ENCODE measurements at regions not wholly inside any gene's neighbourhood (a gene's known extent, or its start where the extent isn't known, plus 50 kb on each side); places are given as distances from the start of the nearest gene placed in this dataset.

- 91% methylated on average over 9 of the region's 13 CpGs for WGBS (ENCODE audit: insufficient coverage)
- no peak overlapping the region for H3K27ac ChIP-seq (ENCODE audit: low read length)
- H3K27me3 Mint-ChIP-seq, result no peaks in the 10 kb centered on the region
Observed at GRCh38 chr11:88433536-88434230, 96.1 kb upstream of the CTSC start.

GRCh38 chr11:88431675-88432341, 94.3 kb upstream of the CTSC start:
- peaks cover 0 to 8% (median 0%) of the 10 kb centered on the region in 3 donors for H3K4me1 Mint-ChIP-seq
- CTCF ChIA-PET, result interaction anchor here in 1 of 2 donors (0.7 to 1.3 kb wide), 2 partner anchors 18 to 49 kb away, joined by 3 read pairs; no protein-coding TSS in a partner anchor
- no peak for ATAC-seq (replicated peaks in 1 of 4)
- Histone ChIP-seq H3K27ac (ENCODE audit: low read length) (no peak overlapping the region), H3K4me3 (ENCODE audit: control insufficient read depth in 1 of 2, extremely low read depth in 1 of 2, low read length in 1 of 2) (no peak overlapping the region), H3K27me3 (replicated peaks in 1 of 2; ENCODE audit: control insufficient read depth in 2 of 2, extremely low read depth in 1 of 2, insufficient read depth in 2 of 2, low read length in 1 of 2) (no peaks in the 10 kb centered on the region), H3K4me1 (ENCODE audit: control insufficient read depth in 1 of 2, extremely low read depth in 1 of 2, insufficient read depth in 2 of 2, low read length in 2 of 2) (no peaks in the 10 kb centered on the region), H3K9me3 (no peaks in the 10 kb centered on the region), H3K36me3 (ENCODE audit: control insufficient read depth in 2 of 2, extremely low read depth in 1 of 2, insufficient read depth in 1 of 2, low read length in 1 of 2) (no peaks in the 10 kb centered on the region)
- H3K27ac Mint-ChIP-seq, result no peak overlapping the region
- peaks cover 2% of the 10 kb centered on the region for H3K36me3 Mint-ChIP-seq
- no peak for DNase-seq
- WGBS (ENCODE audit: insufficient coverage), result 91% methylated on average over 5 of the region's 9 CpGs
- POLR2A ChIA-PET, result interaction anchor here in 1 of 2 donors (0.6 kb wide), 1 partner anchor 1649 kb away, joined by 3 read pairs; no protein-coding TSS in a partner anchor
- H3K9me3 Mint-ChIP-seq, result peaks cover 0 to 3% (median 2%) of the 10 kb centered on the region in 3 donors
- H3K27me3 Mint-ChIP-seq, result no peaks in the 10 kb centered on the region
- no peak overlapping the region for H3K4me3 Mint-ChIP-seq

More at GRCh38 chr11:88433536-88434230, 96.1 kb upstream of the CTSC start:
- peaks cover 0 to 8% (median 0%) of the 10 kb centered on the region in 3 donors for H3K4me1 Mint-ChIP-seq
- ATAC-seq (replicated peaks in 1 of 4) (no peak), DNase-seq (no peak)
- ChIA-PET CTCF (no interaction called here), POLR2A (interaction anchor here in 1 of 2 donors (0.7 kb wide), 1 partner anchor 383 kb away, joined by 3 read pairs; no protein-coding TSS in a partner anchor)
- Histone ChIP-seq H3K27me3 (replicated peaks in 1 of 2; ENCODE audit: control insufficient read depth in 2 of 2, extremely low read depth in 1 of 2, insufficient read depth in 2 of 2, low read length in 1 of 2) (no peaks in the 10 kb centered on the region), H3K4me3 (ENCODE audit: control insufficient read depth in 1 of 2, extremely low read depth in 1 of 2, low read length in 1 of 2) (no peak overlapping the region), H3K4me1 (ENCODE audit: control insufficient read depth in 1 of 2, extremely low read depth in 1 of 2, insufficient read depth in 2 of 2, low read length in 2 of 2) (no peaks in the 10 kb centered on the region), H3K9me3 (no peaks in the 10 kb centered on the region), H3K36me3 (ENCODE audit: control insufficient read depth in 2 of 2, extremely low read depth in 1 of 2, insufficient read depth in 1 of 2, low read length in 1 of 2) (no peaks in the 10 kb centered on the region)
- peaks cover 4% of the 10 kb centered on the region for H3K36me3 Mint-ChIP-seq
- no peak overlapping the region for H3K27ac Mint-ChIP-seq
- H3K4me3 Mint-ChIP-seq, result no peak overlapping the region
- H3K9me3 Mint-ChIP-seq, result peaks cover 0 to 5% (median 2%) of the 10 kb centered on the region in 3 donors

- ATAC-seq (replicated peaks in 1 of 4), result no peak
- Histone ChIP-seq H3K27me3 (replicated peaks in 1 of 2; ENCODE audit: control insufficient read depth in 2 of 2, extremely low read depth in 1 of 2, insufficient read depth in 2 of 2, low read length in 1 of 2) (no peaks in the 10 kb centered on the region), H3K4me1 (ENCODE audit: control insufficient read depth in 1 of 2, extremely low read depth in 1 of 2, insufficient read depth in 2 of 2, low read length in 2 of 2) (peaks cover 3 to 9% of the 10 kb centered on the region in 2 experiments), H3K27ac (ENCODE audit: low read length) (no peak overlapping the region), H3K36me3 (ENCODE audit: control insufficient read depth in 2 of 2, extremely low read depth in 1 of 2, insufficient read depth in 1 of 2, low read length in 1 of 2) (no peaks in the 10 kb centered on the region), H3K4me3 (ENCODE audit: control insufficient read depth in 1 of 2, extremely low read depth in 1 of 2, low read length in 1 of 2) (no peak overlapping the region), H3K9me3 (no peaks in the 10 kb centered on the region)
- no peak overlapping the region for H3K27ac Mint-ChIP-seq
- no peaks in the 10 kb centered on the region for H3K9me3 Mint-ChIP-seq
- H3K36me3 Mint-ChIP-seq, result no peaks in the 10 kb centered on the region
- no peaks in the 10 kb centered on the region for H3K27me3 Mint-ChIP-seq
- 89% methylated on average over 1 of the region's 1 CpG for WGBS (ENCODE audit: insufficient coverage)
- POLR2A ChIA-PET, result no interaction called here
- H3K4me1 Mint-ChIP-seq, result peaks cover 11 to 17% (median 12%) of the 10 kb centered on the region in 3 donors
- CTCF ChIA-PET, result no interaction called here
- H3K4me3 Mint-ChIP-seq, result no peak overlapping the region
- DNase-seq, result no peak
Observed at GRCh38 chr11:88428959-88429358, 91.4 kb upstream of the CTSC start.

- Mint-ChIP-seq H3K36me3 (no peaks in the 10 kb centered on the region), H3K4me3 (no peak overlapping the region), H3K9me3 (no peaks in the 10 kb centered on the region), H3K27me3 (no peaks in the 10 kb centered on the region), H3K4me1 (peaks cover 10 to 17% (median 14%) of the 10 kb centered on the region in 3 donors), H3K27ac (no peak overlapping the region)
- POLR2A ChIA-PET, result no interaction called here
- Histone ChIP-seq H3K27ac (ENCODE audit: low read length) (no peak overlapping the region), H3K27me3 (replicated peaks in 1 of 2; ENCODE audit: control insufficient read depth in 2 of 2, extremely low read depth in 1 of 2, insufficient read depth in 2 of 2, low read length in 1 of 2) (no peaks in the 10 kb centered on the region), H3K4me3 (ENCODE audit: control insufficient read depth in 1 of 2, extremely low read depth in 1 of 2, low read length in 1 of 2) (no peak overlapping the region), H3K4me1 (ENCODE audit: control insufficient read depth in 1 of 2, extremely low read depth in 1 of 2, insufficient read depth in 2 of 2, low read length in 2 of 2) (peaks cover 4 to 9% of the 10 kb centered on the region in 2 experiments), H3K9me3 (no peaks in the 10 kb centered on the region), H3K36me3 (ENCODE audit: control insufficient read depth in 2 of 2, extremely low read depth in 1 of 2, insufficient read depth in 1 of 2, low read length in 1 of 2) (no peaks in the 10 kb centered on the region)
- ATAC-seq (replicated peaks in 1 of 4), result no peak
- CTCF ChIA-PET, result no interaction called here
- WGBS (ENCODE audit: insufficient coverage), result no CpG with 5 or more reads among the region's 2 CpGs
- DNase-seq, result no peak
Observed at GRCh38 chr11:88427719-88428118, 90.2 kb upstream of the CTSC start.

GRCh38 chr11:88424881-88425280, 87.3 kb upstream of the CTSC start:
- DNase-seq (no peak), ATAC-seq (replicated peaks in 1 of 4) (peak in 3 of 4 experiments; percentile 33 to 40 (median 34))
- Mint-ChIP-seq H3K9me3 (no peaks in the 10 kb centered on the region), H3K27ac (peak overlapping the region; percentile 14 to 65), H3K4me3 (peak overlapping the region in 1 of 3 donors; percentile 16), H3K27me3 (no peaks in the 10 kb centered on the region), H3K4me1 (peaks cover 32 to 41% (median 34%) of the 10 kb centered on the region in 3 donors), H3K36me3 (no peaks in the 10 kb centered on the region)
- WGBS (ENCODE audit: insufficient coverage), result 72% methylated on average over 5 of the region's 6 CpGs
- Histone ChIP-seq H3K27me3 (replicated peaks in 1 of 2; ENCODE audit: control insufficient read depth in 2 of 2, extremely low read depth in 1 of 2, insufficient read depth in 2 of 2, low read length in 1 of 2) (no peaks in the 10 kb centered on the region), H3K9me3 (no peaks in the 10 kb centered on the region), H3K36me3 (ENCODE audit: control insufficient read depth in 2 of 2, extremely low read depth in 1 of 2, insufficient read depth in 1 of 2, low read length in 1 of 2) (no peaks in the 10 kb centered on the region), H3K4me1 (ENCODE audit: control insufficient read depth in 1 of 2, extremely low read depth in 1 of 2, insufficient read depth in 2 of 2, low read length in 2 of 2) (peaks cover 19% of the 10 kb centered on the region in 2 experiments), H3K27ac (ENCODE audit: low read length) (no peak overlapping the region), H3K4me3 (ENCODE audit: control insufficient read depth in 1 of 2, extremely low read depth in 1 of 2, low read length in 1 of 2) (no peak overlapping the region)
- ChIA-PET CTCF (no interaction called here), POLR2A (interaction anchor here in 1 of 2 donors (0.5 kb wide), 1 partner anchor 322 kb away, joined by 4 read pairs; no protein-coding TSS in a partner anchor)

- peak in 3 of 4 experiments; percentile 50 to 75 (median 56) for ATAC-seq (replicated peaks in 1 of 4)
- Mint-ChIP-seq H3K4me1 (peaks cover 39 to 60% (median 44%) of the 10 kb centered on the region in 3 donors), H3K27me3 (no peaks in the 10 kb centered on the region), H3K4me3 (peak overlapping the region in 2 of 3 donors; percentile 3 to 14), H3K27ac (peak overlapping the region; percentile 47 to 76), H3K36me3 (no peaks in the 10 kb centered on the region), H3K9me3 (no peaks in the 10 kb centered on the region)
- peak overlapping the region; percentile 9 for H3K27ac ChIP-seq (ENCODE audit: low read length)
- no peaks in the 10 kb centered on the region for H3K27me3 ChIP-seq (replicated peaks in 1 of 2; ENCODE audit: control insufficient read depth in 2 of 2, extremely low read depth in 1 of 2, insufficient read depth in 2 of 2, low read length in 1 of 2)
- WGBS (ENCODE audit: insufficient coverage), result 0% methylated on average over 1 of the region's 1 CpG
- H3K9me3 ChIP-seq, result no peaks in the 10 kb centered on the region
- DNase-seq, result peak in 2 of 35 experiments; percentile 8 to 30
- H3K4me1 ChIP-seq (ENCODE audit: control insufficient read depth in 1 of 2, extremely low read depth in 1 of 2, insufficient read depth in 2 of 2, low read length in 2 of 2), result peaks cover 19 to 25% of the 10 kb centered on the region in 2 experiments
- no peak overlapping the region for H3K4me3 ChIP-seq (ENCODE audit: control insufficient read depth in 1 of 2, extremely low read depth in 1 of 2, low read length in 1 of 2)
- no peaks in the 10 kb centered on the region for H3K36me3 ChIP-seq (ENCODE audit: control insufficient read depth in 2 of 2, extremely low read depth in 1 of 2, insufficient read depth in 1 of 2, low read length in 1 of 2)
- ChIA-PET CTCF (interaction anchor here (0.6 to 0.7 kb wide), 3 partner anchors 17 to 374 kb away, joined by 3 read pairs; no protein-coding TSS in a partner anchor), POLR2A (no interaction called here)
Observed at GRCh38 chr11:88421530-88421929, 84.0 kb upstream of the CTSC start.
